Ishikawa (cell line): ENCODE measurements at regions not wholly inside any gene's neighbourhood (a gene's known extent, or its start where the extent isn't known, plus 50 kb on each side); places are given as distances from the start of the nearest gene placed in this dataset.

Experiments
- CEBPB ChIP-seq: IDR thresholded peaks from 2 replicates; pipeline ENCODE4 v1.6.1; 2012
- CREB1 ChIP-seq: IDR thresholded peaks from 2 replicates; pipeline ENCODE4 v1.6.1; 2012; ENCODE audit warnings: low read depth
- EGR1 ChIP-seq: IDR thresholded peaks from 2 replicates; pipeline ENCODE4 v1.6.1; 2012
- EP300 ChIP-seq: IDR thresholded peaks from 2 replicates; pipeline ENCODE4 v1.6.1; 2012; ENCODE audit warnings: borderline replicate concordance
- FOXM1 ChIP-seq: IDR thresholded peaks from 2 replicates; pipeline ENCODE4 v1.6.1; 2012; ENCODE audit warnings: low read depth, borderline replicate concordance
- NFIC ChIP-seq: IDR thresholded peaks from 2 replicates; pipeline ENCODE4 v1.6.1; 2012
- RAD21 ChIP-seq: IDR thresholded peaks from 2 replicates; pipeline ENCODE4 v1.6.1; 2012; ENCODE audit warnings: low read depth
- TAF1 ChIP-seq: IDR thresholded peaks from 2 replicates; pipeline ENCODE4 v1.6.1; 2012; ENCODE audit warnings: low read depth, mild to moderate bottlenecking
- TCF12 ChIP-seq: IDR thresholded peaks from 2 replicates; pipeline ENCODE4 v1.6.1; 2012; ENCODE audit warnings: low read depth
- TEAD4 ChIP-seq: IDR thresholded peaks from 2 replicates; pipeline ENCODE4 v1.6.1; 2012
- YY1 ChIP-seq: IDR thresholded peaks from 2 replicates; pipeline ENCODE4 v1.6.1; 2012; ENCODE audit warnings: low read depth
- ZBTB7A ChIP-seq: IDR thresholded peaks from 2 replicates; pipeline ENCODE4 v1.6.1; 2012; ENCODE audit warnings: low read depth
- TF ChIP-seq, protein P1 (sequence below): IDR thresholded peaks from 2 replicates; pipeline ENCODE4 v1.6.1; 2012
- TF ChIP-seq, protein P2 (sequence below): IDR thresholded peaks from 2 replicates; pipeline ENCODE4 v1.6.1; 2012
- TF ChIP-seq, protein P3 (sequence below): IDR thresholded peaks from 2 replicates; pipeline ENCODE4 v1.6.1; 2012; ENCODE audit warnings: low read depth, mild to moderate bottlenecking

DNA sequence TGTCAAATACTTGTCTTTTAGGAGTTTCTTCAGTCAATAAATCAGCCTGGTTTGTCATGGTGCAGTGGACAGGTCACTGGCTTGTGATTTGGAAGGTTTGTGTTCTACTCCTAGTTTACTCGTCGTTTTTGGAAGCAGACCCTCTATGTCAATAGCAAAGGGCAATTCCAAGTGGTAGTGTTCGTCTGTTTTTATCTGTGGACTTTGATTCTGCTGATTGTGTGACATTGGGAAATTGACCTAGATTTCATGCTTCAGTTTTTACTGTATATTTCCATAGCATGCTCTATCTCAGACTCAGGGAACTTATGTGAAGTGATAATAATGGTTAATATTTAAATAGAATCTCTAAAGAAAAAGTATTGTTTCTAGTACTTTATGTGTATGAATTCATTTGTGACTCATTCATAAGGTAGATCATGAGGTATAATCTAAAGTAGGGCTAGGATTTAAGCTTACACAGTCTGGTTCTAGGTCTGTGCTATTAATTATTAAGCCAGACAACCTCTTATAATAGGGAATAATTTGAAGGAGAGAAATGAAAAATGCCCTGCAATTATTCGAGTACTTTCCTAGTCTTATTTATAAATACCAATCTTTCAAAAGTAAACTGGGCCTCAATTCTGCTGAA is 198.1 kb downstream of the REEP3 start:
- TF ChIP-seq TAF1 (no peak), ZBTB7A (no peak)

DNA sequence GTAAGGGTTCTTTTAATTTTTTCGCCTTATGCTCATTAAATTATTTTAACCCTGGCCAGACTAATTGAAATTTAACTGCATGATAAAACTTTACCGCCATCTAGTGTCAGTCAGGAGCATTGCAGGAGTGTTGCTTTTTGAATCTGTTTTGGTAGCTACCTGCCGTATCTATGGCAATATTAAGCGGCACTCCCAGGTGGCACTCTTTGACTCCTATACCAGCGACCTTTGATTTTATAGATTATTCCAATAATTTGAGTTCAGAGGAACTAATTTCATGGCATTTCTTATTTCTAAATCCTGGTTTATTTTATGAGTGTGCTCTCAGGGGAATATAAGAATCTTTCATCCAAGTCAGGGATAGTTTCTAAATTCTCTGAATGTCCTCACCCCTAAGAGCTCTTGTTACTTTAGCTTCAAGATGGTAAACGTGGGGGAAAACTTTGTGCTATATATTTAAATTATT is 198.9 kb downstream of the REEP3 start:
- TF ChIP-seq, protein P1, sequence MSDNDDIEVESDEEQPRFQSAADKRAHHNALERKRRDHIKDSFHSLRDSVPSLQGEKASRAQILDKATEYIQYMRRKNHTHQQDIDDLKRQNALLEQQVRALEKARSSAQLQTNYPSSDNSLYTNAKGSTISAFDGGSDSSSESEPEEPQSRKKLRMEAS, result no peak
- 0 out of 2 replicates have a peak, but pooled peaks have one; percentile 18 for TF ChIP-seq FOXM1
- peak; percentile 96 for TF ChIP-seq RAD21

DNA sequence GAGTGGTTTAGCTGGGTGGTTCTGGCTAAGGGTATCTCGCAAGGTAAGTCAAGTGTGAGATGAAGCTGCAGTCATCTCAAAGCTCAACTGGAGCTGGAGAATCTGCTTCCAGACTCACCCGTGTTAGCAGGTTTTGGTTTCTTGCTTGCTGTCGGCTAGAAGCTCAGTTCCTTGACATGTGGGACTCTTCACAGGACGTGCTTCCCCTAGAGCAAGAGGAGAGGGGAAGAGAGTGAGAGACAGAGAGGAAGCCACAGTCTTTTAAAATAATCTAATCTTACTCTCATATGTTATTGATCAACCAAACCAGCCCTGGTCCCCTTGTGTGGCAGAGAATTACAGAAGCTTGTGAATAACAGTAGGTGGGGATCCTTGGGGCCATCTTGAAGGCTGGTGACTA is 199.5 kb downstream of the REEP3 start:
- no peak for TF ChIP-seq CEBPB
- TF ChIP-seq ZBTB7A, result no peak
- no peak for TF ChIP-seq YY1

DNA sequence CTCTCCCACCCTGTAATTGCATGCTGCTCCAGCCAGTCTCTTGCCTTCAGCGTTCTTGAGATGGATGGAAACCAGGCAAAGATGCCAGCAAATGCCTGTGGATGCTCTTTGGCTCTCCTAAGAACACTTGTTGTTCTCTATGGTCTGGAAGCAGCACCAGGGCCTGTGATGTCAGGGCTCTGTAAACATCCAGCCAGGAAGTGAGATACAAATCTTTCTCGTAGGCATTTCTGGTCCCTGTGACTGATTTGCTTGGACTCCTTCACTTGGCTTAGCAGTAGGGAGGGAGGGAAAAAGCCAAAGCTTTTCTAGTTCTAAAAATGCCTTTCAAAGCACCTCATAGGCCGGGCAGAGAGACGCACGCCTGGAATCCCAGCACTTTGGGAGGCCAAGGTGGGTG is 201.3 kb downstream of the REEP3 start:
- TF ChIP-seq EP300 (no peak), CREB1 (no peak), TCF12 (no peak), TEAD4 (no peak), EGR1 (no peak), TAF1 (no peak), NFIC (no peak), RAD21 (no peak), CEBPB (no peak), FOXM1 (no peak), ZBTB7A (no peak), YY1 (no peak)
- TF ChIP-seq, protein P1, result no peak
- TF ChIP-seq, protein P2, sequence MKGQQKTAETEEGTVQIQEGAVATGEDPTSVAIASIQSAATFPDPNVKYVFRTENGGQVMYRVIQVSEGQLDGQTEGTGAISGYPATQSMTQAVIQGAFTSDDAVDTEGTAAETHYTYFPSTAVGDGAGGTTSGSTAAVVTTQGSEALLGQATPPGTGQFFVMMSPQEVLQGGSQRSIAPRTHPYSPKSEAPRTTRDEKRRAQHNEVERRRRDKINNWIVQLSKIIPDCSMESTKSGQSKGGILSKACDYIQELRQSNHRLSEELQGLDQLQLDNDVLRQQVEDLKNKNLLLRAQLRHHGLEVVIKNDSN, result no peak
- TF ChIP-seq, protein P3, sequence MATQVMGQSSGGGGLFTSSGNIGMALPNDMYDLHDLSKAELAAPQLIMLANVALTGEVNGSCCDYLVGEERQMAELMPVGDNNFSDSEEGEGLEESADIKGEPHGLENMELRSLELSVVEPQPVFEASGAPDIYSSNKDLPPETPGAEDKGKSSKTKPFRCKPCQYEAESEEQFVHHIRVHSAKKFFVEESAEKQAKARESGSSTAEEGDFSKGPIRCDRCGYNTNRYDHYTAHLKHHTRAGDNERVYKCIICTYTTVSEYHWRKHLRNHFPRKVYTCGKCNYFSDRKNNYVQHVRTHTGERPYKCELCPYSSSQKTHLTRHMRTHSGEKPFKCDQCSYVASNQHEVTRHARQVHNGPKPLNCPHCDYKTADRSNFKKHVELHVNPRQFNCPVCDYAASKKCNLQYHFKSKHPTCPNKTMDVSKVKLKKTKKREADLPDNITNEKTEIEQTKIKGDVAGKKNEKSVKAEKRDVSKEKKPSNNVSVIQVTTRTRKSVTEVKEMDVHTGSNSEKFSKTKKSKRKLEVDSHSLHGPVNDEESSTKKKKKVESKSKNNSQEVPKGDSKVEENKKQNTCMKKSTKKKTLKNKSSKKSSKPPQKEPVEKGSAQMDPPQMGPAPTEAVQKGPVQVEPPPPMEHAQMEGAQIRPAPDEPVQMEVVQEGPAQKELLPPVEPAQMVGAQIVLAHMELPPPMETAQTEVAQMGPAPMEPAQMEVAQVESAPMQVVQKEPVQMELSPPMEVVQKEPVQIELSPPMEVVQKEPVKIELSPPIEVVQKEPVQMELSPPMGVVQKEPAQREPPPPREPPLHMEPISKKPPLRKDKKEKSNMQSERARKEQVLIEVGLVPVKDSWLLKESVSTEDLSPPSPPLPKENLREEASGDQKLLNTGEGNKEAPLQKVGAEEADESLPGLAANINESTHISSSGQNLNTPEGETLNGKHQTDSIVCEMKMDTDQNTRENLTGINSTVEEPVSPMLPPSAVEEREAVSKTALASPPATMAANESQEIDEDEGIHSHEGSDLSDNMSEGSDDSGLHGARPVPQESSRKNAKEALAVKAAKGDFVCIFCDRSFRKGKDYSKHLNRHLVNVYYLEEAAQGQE, result no peak

DNA sequence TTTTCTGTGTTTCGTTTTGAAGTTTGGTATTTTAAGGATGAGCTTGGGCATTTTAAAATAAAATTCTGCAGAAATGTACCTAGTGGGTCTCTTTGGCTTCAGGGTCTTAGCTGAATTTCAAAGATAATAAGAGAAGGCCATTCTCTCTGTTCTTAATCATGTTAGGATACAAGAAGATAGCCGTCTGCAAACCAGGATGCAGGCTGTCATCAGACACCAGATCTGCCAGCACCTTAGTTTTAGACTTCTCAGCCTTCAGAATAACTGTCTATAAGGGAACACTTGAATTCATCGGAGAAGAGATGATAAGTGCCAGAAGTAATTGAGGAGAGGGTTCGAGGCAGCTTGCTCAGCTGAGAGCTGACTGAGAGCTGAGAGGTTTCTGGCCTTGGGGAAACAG is 202.1 kb downstream of the REEP3 start:
- no peak for TF ChIP-seq EGR1
- no peak for TF ChIP-seq TCF12
- no peak for TF ChIP-seq YY1
- no peak for TF ChIP-seq TAF1
- TF ChIP-seq, protein P2, result no peak
- no peak for TF ChIP-seq TEAD4
- TF ChIP-seq, protein P3, result no peak
- TF ChIP-seq FOXM1, result no peak
- no peak for TF ChIP-seq EP300
- TF ChIP-seq CREB1, result no peak
- TF ChIP-seq, protein P1, result no peak
- TF ChIP-seq CEBPB, result no peak
- no peak for TF ChIP-seq NFIC
- no peak for TF ChIP-seq ZBTB7A
- TF ChIP-seq RAD21, result no peak

DNA sequence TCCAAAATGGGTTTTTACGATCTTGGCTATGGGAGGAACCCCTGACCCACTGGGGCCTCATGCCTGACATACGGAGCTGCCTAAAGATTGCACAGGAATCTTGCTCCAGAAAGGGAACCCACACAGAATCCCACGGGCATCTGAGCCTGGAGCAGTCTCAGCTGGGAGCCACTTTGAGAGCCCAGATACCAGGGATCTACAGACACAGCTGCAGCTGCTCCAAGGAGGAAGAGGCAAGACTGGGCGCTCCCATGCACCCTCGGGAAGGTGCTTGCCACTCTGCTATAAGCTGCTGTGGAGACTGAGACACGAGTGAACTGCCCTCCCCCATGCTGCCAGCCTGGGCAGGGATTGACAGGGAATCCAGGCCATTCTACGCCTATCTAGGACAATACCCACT is 202.5 kb downstream of the REEP3 start:
- TF ChIP-seq EGR1 (no peak), TEAD4 (no peak), CREB1 (no peak), RAD21 (no peak)

DNA sequence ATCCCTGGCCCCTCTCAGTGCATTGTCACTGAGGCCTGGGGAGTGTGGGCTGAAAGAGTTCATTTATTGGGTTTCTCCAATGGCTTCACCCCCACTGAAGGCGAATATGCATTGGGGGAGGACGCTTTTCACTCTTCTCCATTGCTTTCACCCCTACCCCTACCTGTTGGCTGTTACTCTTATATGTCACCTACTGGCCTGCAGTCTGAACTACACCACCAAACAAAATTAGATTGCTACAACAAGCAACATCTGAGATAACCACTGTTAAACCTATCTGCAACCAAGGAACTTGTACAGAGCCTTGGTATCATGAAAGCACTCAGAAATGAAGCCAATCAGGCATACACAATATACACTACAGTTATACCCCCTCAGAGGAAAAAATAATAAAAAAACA is 203.7 kb downstream of the REEP3 start:
- peak; percentile 18; the same call in 1 of the 2 replicates for TF ChIP-seq RAD21
- TF ChIP-seq, protein P1, result no peak
